Prostate gland (tissue), 2 donors: ENCODE measurements at regions not wholly inside any gene's neighbourhood (a gene's known extent, or its start where the extent isn't known, plus 50 kb on each side); places are given as distances from the start of the nearest gene placed in this dataset.

ENCODE experiments used
- DNase-seq: peaks from one replicate; pipeline ENCODE4 v3.0.0-alpha.2; 2019; ENCODE audit warnings: low spot score
- H3K27ac ChIP-seq, 2 donors: fragments of 200-600 bp; sonication (generic); 2 replicates each; pipeline ENCODE4 v1.5.1; 2017 to 2019
- H3K27me3 ChIP-seq: fragments of 200-600 bp; sonication (generic); replicated peaks from 2 replicates; pipeline ENCODE4 v1.5.1; 2019; ENCODE audit not compliant: insufficient read depth
- H3K36me3 ChIP-seq, 2 donors: fragments of 200-600 bp; sonication (generic); 1 replicate in 1 of 2; 2 replicates in 1 of 2; pipeline versions ENCODE4 v1.5.1 to v1.8.1; 2017 to 2019
- H3K4me1 ChIP-seq: fragments of 200-600 bp; sonication (generic); replicated peaks from 2 replicates; pipeline ENCODE4 v1.5.1; 2019
- H3K4me3 ChIP-seq, 2 donors: fragments of 200-600 bp; sonication (generic); 2 replicates each; pipeline ENCODE4 v1.5.1; 2017 to 2019
- H3K9me3 ChIP-seq: fragments of 200-600 bp; sonication (generic); 2 replicates; pipeline ENCODE4 v1.5.1; 2017
- CTCF ChIP-seq, 4 experiments: fragments of 200-600 bp in 2 of 4; fragments of 450-650 bp in 2 of 4; sonication (generic) in 2 of 4; IDR thresholded peaks; 1 replicate in 3 of 4; 2 replicates in 1 of 4; pipeline ENCODE4 v1.5.1; 2016 to 2019; ENCODE audit warnings: antibody characterized with exemption in 4 of 4, mild to moderate bottlenecking in 2 of 4, moderate library complexity in 2 of 4
- POLR2A ChIP-seq: fragments of 450-650 bp; IDR thresholded peaks from one replicate; pipeline ENCODE4 v1.6.1; 2016; ENCODE audit warnings: antibody characterized with exemption, mild to moderate bottlenecking
- POLR2AphosphoS5 ChIP-seq: sonication (generic); formaldehyde crosslinking; IDR thresholded peaks from one replicate; pipeline ENCODE4 v1.6.1; 2017; ENCODE audit warnings: antibody characterized with exemption
- WGBS: methylation state at CpG from one replicate; pipeline ENCODE4 v1.1.5; 2018; 5-methylcytosine and 5-hydroxymethylcytosine counted together
- intact Hi-C: fragments of 100-400 bp; cut with DNase I; formaldehyde crosslinking; loops from one replicate; pipeline ENCODE4 v1.14.2; 2022

DNA sequence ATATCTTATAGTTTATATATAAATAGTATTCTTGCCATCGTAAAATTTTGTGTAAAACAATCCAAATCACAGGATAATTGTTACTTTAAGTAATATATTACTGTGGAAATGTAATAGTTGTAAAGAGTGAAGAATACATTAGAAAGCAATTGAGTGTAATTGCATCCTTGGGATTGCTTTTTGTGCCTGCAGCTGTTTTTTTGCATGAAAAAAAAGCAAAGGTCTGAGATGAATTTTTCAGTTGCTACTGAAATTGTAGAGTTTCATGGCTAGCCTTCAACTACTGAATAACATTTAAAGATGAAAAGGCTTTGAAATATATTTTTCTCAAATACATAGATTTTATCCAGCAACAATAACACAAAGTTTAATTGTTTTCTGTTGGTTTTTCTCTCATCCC is 232.0 kb upstream of the FAM174A start:
- no peak for DNase-seq
- Histone ChIP-seq H3K27me3 (no peaks in the 10 kb centered on the region), H3K4me3 (no peak overlapping the region), H3K27ac (no peak overlapping the region), H3K9me3 (no peaks in the 10 kb centered on the region), H3K36me3 (no peaks in the 10 kb centered on the region), H3K4me1 (no peaks in the 10 kb centered on the region)
- 64% methylated on average over 1 of the region's 1 CpG for WGBS
- TF ChIP-seq POLR2A (no peak), CTCF (IDR thresholded peaks at IDR 0.05) (no peak), POLR2AphosphoS5 (no peak)
- intact Hi-C loops = no loop called here

DNA sequence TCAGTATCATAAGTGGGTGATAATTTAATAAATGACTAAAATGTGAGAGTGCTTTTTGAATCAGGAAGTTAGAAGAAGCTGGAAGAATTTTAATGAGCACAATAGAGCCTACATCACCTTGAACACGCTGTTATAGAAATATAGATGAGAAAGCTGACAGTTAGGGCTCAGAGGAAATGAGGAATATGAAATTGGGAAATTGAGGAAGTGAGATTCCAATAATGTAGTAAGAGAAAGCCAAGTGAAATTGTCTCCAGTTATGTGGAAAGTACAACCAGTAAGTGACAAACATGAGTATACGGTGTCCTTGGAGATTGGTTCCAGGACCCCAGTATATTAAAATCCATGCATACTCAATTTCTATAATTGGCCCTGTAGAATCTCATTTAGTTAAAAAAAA is 235.9 kb upstream of the FAM174A start:
- Histone ChIP-seq H3K36me3 (no peaks in the 10 kb centered on the region), H3K4me1 (no peaks in the 10 kb centered on the region), H3K4me3 (no peak overlapping the region), H3K27ac (no peak overlapping the region), H3K9me3 (no peaks in the 10 kb centered on the region), H3K27me3 (no peaks in the 10 kb centered on the region)
- WGBS = 90% methylated on average over 2 of the region's 2 CpGs
- TF ChIP-seq POLR2AphosphoS5 (no peak), CTCF (IDR thresholded peaks at IDR 0.05) (no peak), POLR2A (no peak)
- no peak for DNase-seq
- intact Hi-C loops = no loop called here

GRCh38 chr5:100276071-100276470 is 259.1 kb upstream of the FAM174A start:
- TF ChIP-seq POLR2AphosphoS5 (no peak), POLR2A (no peak), CTCF (IDR thresholded peaks at IDR 0.05) (no peak)
- H3K36me3 ChIP-seq = no peaks in the 10 kb centered on the region
- H3K9me3 ChIP-seq = no peaks in the 10 kb centered on the region
- no peak overlapping the region for H3K4me3 ChIP-seq
- DNase-seq = no peak
- H3K27me3 ChIP-seq = no peaks in the 10 kb centered on the region
- no peaks in the 10 kb centered on the region for H3K4me1 ChIP-seq
- intact Hi-C loops = no loop called here
- no peak overlapping the region for H3K27ac ChIP-seq

GRCh38 chr5:100275631-100276030 is 259.5 kb upstream of the FAM174A start:
- Histone ChIP-seq H3K4me1 (no peaks in the 10 kb centered on the region), H3K4me3 (no peak overlapping the region), H3K9me3 (no peaks in the 10 kb centered on the region), H3K36me3 (no peaks in the 10 kb centered on the region), H3K27me3 (no peaks in the 10 kb centered on the region), H3K27ac (no peak overlapping the region)
- DNase-seq = no peak
- TF ChIP-seq CTCF (IDR thresholded peaks at IDR 0.05) (no peak), POLR2A (no peak), POLR2AphosphoS5 (no peak)
- WGBS = 93% methylated on average over 1 of the region's 1 CpG
- intact Hi-C loops = no loop called here

DNA sequence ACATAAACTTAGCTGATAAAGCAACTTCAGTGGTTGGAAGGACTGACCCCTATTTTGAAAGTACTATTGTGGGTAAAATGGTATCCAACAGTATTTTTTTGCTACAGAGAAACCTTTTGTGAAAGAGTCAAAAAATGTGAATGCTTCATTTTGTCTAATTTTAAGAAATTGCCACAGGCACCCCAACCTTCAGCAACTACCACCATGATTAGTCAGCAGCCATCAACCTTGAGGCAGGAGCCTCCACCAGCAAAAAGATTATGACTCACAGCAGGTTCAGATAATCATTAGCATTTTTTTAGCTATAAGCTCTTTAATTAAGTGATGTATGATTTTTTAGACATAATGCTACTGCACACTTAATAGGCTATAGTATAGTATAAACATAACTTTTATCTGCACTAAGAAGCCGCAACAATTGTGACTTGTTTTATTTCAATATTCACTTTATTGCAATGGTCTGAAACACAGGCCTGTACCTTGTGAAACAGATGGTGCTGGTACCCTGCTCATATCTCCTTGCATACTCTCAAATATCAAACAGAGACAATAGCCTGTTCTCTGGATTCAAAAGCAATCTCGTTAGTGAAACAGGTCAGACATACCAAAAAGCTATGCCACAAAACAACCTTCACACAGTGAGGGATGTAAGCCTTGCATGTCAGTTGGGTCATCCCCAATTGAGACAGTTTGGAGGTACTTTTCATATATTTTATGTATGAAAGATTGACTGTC is 261.2 kb upstream of the FAM174A start:
- no peaks in the 10 kb centered on the region for H3K36me3 ChIP-seq
- no peaks in the 10 kb centered on the region for H3K4me1 ChIP-seq
- no peak for TF ChIP-seq POLR2AphosphoS5
- TF ChIP-seq CTCF (IDR thresholded peaks at IDR 0.05) = no peak
- TF ChIP-seq POLR2A = no peak
- 74% methylated on average over 2 of the region's 2 CpGs for WGBS
- H3K4me3 ChIP-seq = no peak overlapping the region
- H3K9me3 ChIP-seq = no peaks in the 10 kb centered on the region
- H3K27me3 ChIP-seq = no peaks in the 10 kb centered on the region
- H3K27ac ChIP-seq = no peak overlapping the region
- intact Hi-C loops = no loop called here
- no peak for DNase-seq
